SH-SY5Y (cell line): ENCODE measurements at regions not wholly inside any gene's neighbourhood (a gene's known extent, or its start where the extent isn't known, plus 50 kb on each side); places are given as distances from the start of the nearest gene placed in this dataset.

Experiments
- GATA2 ChIP-seq: IDR thresholded peaks from 2 replicates; pipeline ENCODE4 v1.6.1; 2011; ENCODE audit warnings: mild to moderate bottlenecking, low read depth, low read length
- GATA3 ChIP-seq: IDR thresholded peaks from 2 replicates; pipeline ENCODE4 v1.6.1; 2011; ENCODE audit warnings: low read depth, mild to moderate bottlenecking, low read length, moderate library complexity

- TF ChIP-seq GATA2, result no peak
- no peak for TF ChIP-seq GATA3
Observed at GRCh38 chr15:31160740-31161495, 59.4 kb upstream of the TRPM1 start.
